ENCODE measurements at regions not wholly inside any gene's neighbourhood (a gene's known extent, or its start where the extent isn't known, plus 50 kb on each side); places are given as distances from the start of the nearest gene placed in this dataset.
"Not testable (repeated sequence)": the region's sequence is repeated elsewhere in the genome, so short reads cannot be mapped to it uniquely, and the experiment has no call there.

DNA sequence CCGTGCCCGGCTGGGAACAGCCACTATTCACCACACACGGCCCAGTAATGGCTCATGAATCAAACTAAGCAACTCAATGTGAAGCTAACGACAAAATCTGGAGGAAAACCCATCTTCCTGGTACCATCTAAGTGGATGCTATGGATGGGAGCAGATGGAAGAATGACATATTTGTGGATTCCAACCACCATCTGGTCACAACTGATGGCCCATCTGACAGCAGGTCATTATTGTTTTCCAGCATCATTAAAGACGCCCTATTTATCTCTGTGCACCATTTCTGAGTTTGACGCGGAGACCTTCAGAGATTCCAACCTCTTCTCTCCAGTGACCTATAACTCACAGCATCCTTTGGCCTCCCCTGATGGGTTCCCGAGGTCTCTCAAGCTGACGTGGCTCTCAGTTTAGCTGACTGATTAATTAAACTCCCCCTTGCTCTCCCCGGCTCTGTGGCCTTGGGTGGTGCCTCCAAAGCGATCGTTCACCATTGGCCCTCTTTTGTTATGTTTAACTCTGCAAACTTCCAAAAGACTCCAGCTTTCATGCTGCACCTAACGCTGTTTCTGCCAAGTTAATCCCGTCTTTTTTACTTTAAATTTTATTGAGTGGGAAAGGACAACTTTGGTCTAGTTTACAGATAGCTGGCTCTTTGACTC is 1514.4 kb downstream of the BRD1 start:
- DNase-seq: no peak

- DNase-seq: no peak
These were observed 1516.9 kb downstream of the BRD1 start for GRCh38 chr22:48310740-48311139.

- no peak for DNase-seq
These were observed 1517.4 kb downstream of the BRD1 start for GRCh38 chr22:48310289-48310688.

DNA sequence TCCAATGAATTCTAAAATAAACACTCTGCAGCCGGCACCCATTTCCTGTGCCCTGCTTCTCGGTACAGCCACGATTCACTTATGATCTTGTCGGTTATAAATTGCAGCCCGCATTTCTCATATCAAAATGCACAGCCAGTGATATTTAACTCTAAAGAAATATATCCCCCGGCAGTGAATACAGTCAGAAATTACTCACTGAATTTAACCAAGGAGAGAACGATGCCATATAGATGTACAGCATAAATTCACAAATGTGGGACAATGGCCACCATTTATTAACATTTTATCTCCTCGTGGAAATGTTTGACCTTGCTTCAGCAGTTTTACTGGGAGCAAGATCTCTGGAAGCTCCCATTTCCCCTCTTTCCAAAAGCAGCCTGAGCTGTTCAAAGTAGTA is 1517.8 kb downstream of the BRD1 start:
- no peak for DNase-seq

DNA sequence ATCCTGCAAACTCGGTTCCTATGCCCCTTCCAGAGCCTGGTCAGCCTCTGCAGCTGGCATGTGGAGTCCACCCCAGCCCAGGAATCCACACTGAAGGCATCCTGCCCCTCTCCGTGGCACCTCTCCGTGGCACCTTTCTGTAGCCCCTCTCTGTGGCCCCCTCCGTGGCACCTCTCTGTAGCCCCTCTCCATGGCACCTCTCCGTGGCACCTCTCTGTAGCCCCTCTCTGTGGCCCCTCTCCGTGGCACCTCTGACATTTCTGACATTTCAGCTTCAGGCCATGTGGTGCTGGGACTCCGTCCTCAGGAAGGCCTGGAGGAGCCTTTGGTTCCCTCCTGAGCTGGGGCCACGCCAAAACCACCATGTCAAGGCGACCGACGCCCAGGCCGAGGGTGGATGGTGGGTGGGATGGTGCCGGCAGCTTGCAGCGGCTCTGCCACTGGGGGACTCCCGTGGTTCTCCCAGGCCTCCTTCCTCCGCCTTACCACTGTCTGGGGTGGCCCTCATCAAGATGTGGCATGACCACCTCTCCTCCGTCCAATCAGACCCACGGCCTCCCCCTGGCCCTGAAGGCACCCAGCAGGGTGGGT is 1518.5 kb downstream of the BRD1 start:
- no peak for DNase-seq

DNA sequence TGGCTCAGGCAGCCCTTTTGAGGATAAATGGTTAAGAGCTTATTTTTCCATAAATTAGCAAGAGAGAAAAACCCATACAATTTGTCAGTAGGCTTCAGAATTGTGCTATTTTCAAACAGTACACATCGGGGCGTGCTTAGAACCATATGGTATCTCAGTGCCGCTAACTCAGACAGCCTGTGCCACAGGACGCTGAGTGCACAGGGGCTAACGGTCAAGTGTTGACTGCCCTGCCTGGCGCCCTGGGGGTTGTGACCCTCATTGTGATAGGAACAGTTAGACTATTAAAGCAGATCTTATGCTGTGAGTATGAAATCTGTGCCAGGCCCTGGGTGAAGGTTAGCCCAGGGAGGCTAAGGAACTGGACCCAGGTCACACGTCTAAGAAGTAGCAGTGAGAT is 1519.7 kb downstream of the BRD1 start:
- DNase-seq: no peak

DNA sequence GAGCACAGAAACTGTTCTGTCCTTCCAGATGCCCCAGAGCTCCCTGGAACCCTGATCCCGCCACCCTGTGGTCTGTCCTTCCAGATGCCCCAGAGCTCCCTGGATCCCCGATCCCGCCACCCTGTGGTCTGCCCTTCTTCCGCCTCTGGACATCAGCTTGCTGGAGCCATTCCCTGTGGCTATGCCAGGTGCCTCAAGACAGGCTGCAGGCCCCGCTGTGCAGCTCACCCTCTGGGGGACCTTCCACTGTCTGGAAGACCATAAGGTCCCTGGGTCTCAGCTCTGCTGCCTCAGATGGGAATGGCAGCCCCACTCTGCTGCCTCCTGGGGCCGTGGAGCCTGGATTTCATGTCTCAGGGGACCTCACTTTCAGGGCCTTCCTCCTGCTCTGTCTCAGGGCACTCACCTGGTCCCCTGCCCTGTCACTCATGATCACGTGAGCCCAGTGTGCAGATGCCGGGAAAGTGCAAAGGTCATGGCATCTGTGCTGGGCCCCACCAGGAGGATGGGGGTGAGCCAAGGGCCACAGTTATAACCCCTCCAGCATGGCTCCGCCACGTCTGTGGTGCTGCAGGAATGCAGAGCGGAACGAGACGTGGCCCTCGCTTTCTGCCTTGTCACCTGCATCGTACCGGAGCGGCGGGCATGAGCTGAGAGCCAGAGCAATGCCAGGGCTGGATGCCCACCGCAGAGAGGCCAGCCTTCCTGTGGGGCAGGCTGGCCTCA is 1520.7 kb downstream of the BRD1 start:
- no peak for DNase-seq

GRCh38 chr22:48306284-48306683 is 1521.4 kb downstream of the BRD1 start:
- no peak for DNase-seq

DNA sequence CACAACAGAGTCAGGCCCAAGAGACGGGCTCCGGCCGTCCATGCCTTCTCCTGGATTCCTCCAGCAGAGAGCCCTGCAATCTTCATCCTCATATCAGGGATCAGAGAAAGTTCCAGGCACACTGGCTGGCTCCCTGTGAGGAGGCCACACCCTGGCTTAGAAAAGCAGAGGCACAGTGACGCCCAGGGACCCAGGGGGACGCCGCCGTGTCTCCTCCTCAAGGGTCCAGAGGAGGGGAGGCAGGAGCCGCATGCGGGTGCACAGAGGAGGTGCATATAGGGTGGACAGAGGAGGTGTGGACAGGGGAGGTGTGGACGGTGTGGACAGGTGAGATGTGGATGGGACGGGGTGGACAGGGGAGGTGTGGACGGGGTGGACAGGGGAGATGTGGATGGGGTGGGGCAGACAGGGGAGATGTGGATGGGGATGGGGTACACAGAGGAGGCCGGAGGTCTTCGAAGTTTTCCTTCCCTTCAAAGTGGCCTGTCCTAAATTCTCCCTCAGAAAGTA is 1521.9 kb downstream of the BRD1 start:
- DNase-seq: no peak

DNA sequence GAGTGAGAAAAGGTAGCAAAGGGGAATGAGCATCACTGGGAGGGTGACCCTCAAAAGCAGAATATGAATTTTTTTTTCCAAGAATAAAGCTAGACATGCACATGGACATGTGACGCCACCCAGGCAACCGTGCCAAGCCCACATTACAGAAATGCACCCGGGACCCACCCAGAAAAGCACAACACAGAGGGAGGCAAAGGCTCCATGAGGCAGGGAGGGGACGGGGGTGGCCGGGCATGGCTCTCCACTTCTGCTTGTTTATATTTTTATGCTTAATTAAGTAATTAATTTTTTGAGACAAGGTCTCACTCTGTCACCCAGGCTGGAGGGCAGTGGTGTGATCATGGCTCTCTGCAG is 1524.3 kb downstream of the BRD1 start:
- DNase-seq: no peak

DNA sequence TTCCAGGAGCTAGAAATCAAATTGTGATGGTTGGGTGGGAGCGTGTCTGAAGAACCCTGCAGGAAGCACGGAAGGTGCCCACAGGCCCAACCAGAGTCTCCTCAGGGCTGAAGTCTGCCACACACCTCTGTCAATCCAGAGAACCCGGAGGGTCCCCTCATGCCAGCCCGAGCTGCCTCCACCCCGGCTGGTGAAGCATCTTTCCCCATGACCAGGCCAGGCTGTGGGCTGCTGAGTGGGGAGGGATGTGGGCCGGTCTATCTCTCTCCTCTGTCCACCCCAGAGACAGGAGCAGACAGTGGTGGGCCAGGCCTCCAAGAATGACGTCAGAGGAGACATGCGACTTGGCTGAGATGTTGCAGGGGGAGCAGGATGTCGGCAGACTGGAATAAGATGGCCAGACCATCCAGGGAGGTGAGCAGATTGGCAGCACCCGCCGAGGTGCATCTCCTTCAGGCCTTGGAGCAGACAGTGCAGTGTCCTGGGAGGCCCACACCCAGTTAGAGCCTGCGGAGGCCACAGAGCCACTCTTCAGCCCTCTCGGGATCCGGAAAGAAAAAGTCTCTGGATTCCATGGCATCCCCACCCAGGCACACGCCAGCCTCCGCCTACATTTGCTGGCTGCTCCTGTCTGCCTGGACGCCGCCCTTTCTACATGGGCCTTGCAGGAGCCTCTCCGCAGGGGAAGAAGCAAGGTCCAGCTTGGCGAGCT is 1524.9 kb downstream of the BRD1 start:
- no peak for DNase-seq

GRCh38 chr22:48301908-48302307 is 1525.8 kb downstream of the BRD1 start:
- no peak for DNase-seq

DNA sequence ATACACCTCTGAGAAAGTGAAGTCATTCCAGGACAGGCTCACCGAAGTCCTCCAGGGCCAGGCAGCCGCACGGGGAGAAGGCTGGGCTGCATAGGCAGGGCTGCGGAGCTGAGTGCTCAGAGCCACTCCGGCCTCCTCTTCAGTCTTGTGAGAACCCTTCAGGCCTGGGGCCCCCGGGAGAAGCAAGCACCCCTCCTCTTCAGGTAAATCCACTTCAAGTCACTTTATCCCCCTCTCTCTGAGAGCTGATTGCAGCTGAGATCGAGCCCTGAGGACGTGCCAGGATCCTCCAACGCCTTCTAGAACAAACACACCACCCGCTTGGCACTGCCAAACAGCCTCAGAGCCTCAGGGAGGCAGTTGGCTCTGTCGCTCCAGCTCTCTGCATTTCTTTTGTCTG is 1526.3 kb downstream of the BRD1 start:
- no peak for DNase-seq

DNA sequence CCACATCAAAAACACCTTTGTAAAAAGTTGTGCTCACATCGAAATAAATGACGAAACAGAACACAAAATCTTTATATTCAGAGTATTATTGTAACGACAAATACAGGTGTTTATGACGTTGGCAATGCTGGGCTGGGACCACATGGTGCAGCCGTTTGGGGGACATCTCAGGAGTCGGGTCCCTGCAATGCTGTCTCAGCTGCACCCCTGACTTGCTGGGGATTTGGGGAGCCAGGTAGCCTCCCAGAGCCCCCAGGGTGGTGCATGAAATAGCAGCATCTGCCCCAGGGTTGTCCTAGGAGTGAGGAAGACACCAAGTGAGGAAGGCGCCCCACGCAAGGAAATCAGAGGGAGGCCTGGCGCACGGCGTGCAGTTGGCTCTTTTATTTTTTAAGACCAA is 1526.8 kb downstream of the BRD1 start:
- no peak for DNase-seq

GRCh38 chr22:48299801-48300200 is 1527.9 kb downstream of the BRD1 start:
- DNase-seq: no peak

- no peak for DNase-seq
These were observed 1528.5 kb downstream of the BRD1 start for GRCh38 chr22:48299124-48299523.

- no peak for DNase-seq
These were observed 1530.4 kb downstream of the BRD1 start for GRCh38 chr22:48297296-48297695.

DNA sequence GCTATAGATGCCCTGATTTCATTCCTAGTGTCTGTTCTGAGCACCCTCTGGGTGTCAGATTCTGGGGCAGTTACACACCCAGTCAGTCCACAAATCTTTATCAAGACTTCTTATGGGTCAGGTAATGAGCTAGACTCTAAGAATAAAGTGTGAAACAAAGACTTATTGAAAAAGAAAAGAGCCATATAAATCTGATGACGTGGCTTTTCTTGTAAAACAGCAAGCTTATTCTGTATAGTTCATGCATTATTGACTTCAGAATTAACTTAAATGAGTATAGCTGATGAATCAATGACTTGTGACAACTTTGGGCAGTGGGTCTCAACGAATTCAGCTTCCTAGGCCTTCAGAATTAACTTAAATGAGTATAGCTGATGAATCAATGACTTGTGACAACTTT is 1527.5 kb downstream of the TBC1D22A start:
- DNase-seq: not testable (repeated sequence)

DNA sequence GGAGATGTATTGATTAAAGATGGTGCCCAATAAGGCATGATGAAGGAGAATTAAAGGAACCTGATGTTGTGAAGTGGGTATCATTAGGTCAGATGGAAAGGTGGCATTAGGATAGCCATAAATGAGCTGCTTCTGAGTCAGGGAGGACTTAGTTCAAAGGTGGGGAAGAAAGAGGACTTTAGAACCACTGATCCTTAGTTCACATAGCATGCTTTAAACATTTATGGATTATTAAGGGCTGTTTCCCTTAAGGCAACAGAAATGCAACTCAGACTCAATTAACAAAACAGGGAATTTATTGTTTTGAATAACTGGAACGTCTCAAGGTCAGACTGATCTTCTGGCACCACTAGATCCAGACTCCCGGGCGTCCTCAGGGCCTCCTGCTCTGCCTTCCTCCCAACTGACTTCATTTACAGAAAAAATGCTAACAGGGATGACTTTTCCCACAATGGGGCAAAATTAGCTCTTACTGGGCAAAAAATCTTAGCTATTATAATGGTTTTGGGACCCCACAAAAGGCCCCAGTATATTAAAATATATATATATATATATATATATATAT is 1526.0 kb downstream of the TBC1D22A start:
- no peak for DNase-seq

GRCh38 chr22:48287031-48287430 is 1524.6 kb downstream of the TBC1D22A start:
- no peak for DNase-seq

GRCh38 chr22:48284671-48285070 is 1522.2 kb downstream of the TBC1D22A start:
- DNase-seq: no peak

DNA sequence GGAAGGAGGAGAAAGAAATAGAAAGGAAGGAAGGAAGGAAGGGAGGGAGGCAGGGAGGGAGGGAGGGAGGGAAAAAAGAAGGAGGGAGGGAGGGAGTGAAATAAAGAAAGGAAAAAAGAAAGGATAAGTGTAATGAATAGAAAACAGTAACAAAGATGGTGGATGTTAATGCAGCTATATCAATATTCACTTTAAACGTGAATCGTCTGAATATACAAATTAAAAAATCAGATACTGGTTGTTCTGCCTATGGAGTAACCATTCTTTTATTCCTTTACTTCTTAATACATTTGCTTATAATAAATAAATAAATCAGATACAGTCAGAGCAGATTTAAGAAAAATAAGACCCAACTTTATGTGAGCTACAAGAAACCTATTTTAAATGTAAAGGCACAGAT is 1520.4 kb downstream of the TBC1D22A start:
- no peak for DNase-seq

GRCh38 chr22:48279461-48279756 is 1517.0 kb downstream of the TBC1D22A start:
- no peak for DNase-seq
